PFSK-1 (cell line): ENCODE measurements at regions not wholly inside any gene's neighbourhood (a gene's known extent, or its start where the extent isn't known, plus 50 kb on each side); places are given as distances from the start of the nearest gene placed in this dataset.

ENCODE experiments used
- POLR2AphosphoS5 ChIP-seq: IDR thresholded peaks from 2 replicates; pipeline ENCODE4 v1.6.1; 2012; ENCODE audit warnings: low read depth, mild to moderate bottlenecking, control low read depth, low read length, moderate library complexity
- SIN3A ChIP-seq: IDR thresholded peaks from 2 replicates; pipeline ENCODE4 v1.6.1; 2012; ENCODE audit warnings: mild to moderate bottlenecking, low read length, moderate library complexity, borderline replicate concordance; ENCODE audit not compliant: insufficient read depth
- TAF1 ChIP-seq: IDR thresholded peaks from 2 replicates; pipeline ENCODE4 v1.6.1; 2012; ENCODE audit warnings: low read length, control low read depth, borderline replicate concordance; ENCODE audit not compliant: insufficient read depth

- TF ChIP-seq TAF1 (no peak), POLR2AphosphoS5 (no peak), SIN3A (no peak)
Measured at GRCh38 chr20:22880277-22880676, 154.8 kb upstream of the SSTR4 start.
